ENCODE measurements at regions not wholly inside any gene's neighbourhood (a gene's known extent, or its start where the extent isn't known, plus 50 kb on each side); places are given as distances from the start of the nearest gene placed in this dataset.

DNA sequence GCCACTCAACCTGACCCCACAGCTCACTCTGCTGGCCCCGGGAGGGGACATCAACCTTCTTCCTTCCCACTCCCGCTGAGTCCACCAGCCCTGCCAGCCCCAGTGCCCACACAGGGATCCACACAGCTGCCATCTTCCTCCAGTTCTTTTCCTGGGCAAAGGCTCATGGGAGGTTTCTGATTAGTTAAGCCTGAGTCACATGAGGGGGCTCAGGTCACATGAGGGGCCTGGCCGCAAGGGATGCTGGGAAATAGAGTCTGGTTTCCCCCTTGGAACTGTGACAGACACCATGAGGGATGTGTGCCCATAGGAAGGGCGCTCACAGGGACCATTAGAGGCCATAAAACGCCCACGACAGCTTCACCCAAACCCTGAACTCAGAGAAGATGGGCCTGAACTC is 228.7 kb upstream of the SFSWAP start:
- TF ChIP-seq, protein P1, sequence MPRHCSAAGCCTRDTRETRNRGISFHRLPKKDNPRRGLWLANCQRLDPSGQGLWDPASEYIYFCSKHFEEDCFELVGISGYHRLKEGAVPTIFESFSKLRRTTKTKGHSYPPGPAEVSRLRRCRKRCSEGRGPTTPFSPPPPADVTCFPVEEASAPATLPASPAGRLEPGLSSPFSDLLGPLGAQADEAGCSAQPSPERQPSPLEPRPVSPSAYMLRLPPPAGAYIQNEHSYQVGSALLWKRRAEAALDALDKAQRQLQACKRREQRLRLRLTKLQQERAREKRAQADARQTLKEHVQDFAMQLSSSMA (CRISPR knock-in tag; IDR thresholded peaks at IDR 0.05): no peak
- TF ChIP-seq ERF (CRISPR knock-in tag; IDR thresholded peaks at IDR 0.05) (no peak), TBL1XR1 (IDR thresholded peaks at IDR 0.05; ENCODE audit: low read length in 2 of 2) (no peak), MXI1 (IDR thresholded peaks at IDR 0.05; ENCODE audit: low read depth, low read length) (no peak), ZNF436 (CRISPR knock-in tag; IDR thresholded peaks at IDR 0.05) (no peak), ZNF592 (IDR thresholded peaks at IDR 0.05) (no peak), C11orf30 (IDR thresholded peaks at IDR 0.05; ENCODE audit: low read depth) (no peak), ZNF512 (tag; IDR thresholded peaks at IDR 0.05) (no peak)
- TF ChIP-seq, protein P2, sequence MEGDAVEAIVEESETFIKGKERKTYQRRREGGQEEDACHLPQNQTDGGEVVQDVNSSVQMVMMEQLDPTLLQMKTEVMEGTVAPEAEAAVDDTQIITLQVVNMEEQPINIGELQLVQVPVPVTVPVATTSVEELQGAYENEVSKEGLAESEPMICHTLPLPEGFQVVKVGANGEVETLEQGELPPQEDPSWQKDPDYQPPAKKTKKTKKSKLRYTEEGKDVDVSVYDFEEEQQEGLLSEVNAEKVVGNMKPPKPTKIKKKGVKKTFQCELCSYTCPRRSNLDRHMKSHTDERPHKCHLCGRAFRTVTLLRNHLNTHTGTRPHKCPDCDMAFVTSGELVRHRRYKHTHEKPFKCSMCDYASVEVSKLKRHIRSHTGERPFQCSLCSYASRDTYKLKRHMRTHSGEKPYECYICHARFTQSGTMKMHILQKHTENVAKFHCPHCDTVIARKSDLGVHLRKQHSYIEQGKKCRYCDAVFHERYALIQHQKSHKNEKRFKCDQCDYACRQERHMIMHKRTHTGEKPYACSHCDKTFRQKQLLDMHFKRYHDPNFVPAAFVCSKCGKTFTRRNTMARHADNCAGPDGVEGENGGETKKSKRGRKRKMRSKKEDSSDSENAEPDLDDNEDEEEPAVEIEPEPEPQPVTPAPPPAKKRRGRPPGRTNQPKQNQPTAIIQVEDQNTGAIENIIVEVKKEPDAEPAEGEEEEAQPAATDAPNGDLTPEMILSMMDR (IDR thresholded peaks at IDR 0.05 in 2 of 3, conservative IDR thresholded peaks at IDR 0.05 in 1 of 3; ENCODE audit: insufficient read depth in 2 of 3, low read depth in 1 of 3, low read length in 3 of 3): no peak
